Heart left ventricle (tissue), 13 donors: ENCODE measurements at regions not wholly inside any gene's neighbourhood (a gene's known extent, or its start where the extent isn't known, plus 50 kb on each side); places are given as distances from the start of the nearest gene placed in this dataset.

Experiments
- CTCF ChIP-seq, 12 donors: fragments of 200-600 bp; sonication (generic) in 4 of 12; IDR thresholded peaks; one replicate each; pipeline versions ENCODE4 v1.5.0 to v1.8.0; 2018 to 2022; ENCODE audit warnings: antibody characterized with exemption in 12 of 12, mild to moderate bottlenecking in 5 of 12
- POLR2A ChIP-seq, 2 donors: fragments of 450-650 bp; IDR thresholded peaks; one replicate each; pipeline ENCODE4 v1.6.1; 2017; ENCODE audit warnings: antibody characterized with exemption in 2 of 2, mild to moderate bottlenecking in 2 of 2, moderate library complexity in 2 of 2
- donor health status: ischemic (EF 13 %, LVEDD 7.1; RV severe dilation, severe dysfunction).
- donor health status: DM: no; HTN: yes; CAD: no.
- donor health status: DM: no; HTN: no; CAD: no.
- donor health status: ischemic (EF 25% LVEDD 6.9; RV normal size, moderate dysfunction).
- donor health status: ischemic (EF 25% LVEDD 5.7; RV mildly dilated, moderate dysfunction).
- donor health status: ischemic (EF 35%, LVEDD 5.7; RV mildly dilated, moderate dysfunction).
- donor health status: nonischemic (EF 11% LVEDD 7.7; RV severe dilation, severe dysfunction).
- donor health status: DM: yes; HTN: yes; CAD: no.
- donor health status: PGD.
- donor health status: ischemic (EF 29% LVEDD 5.4; RV normal size, mild dysfunction).
- donor health status: nonischemic (EF 23%, LVEDD 6.1; RV moderate dilation, normal function).

GRCh38 chr13:26923824-26924605 is 163.4 kb upstream of the GPR12 start:
- TF ChIP-seq POLR2A (IDR thresholded peaks at IDR 0.05) (no peak), CTCF (IDR thresholded peaks at IDR 0.05) (no peak)
